Bronchial epithelial cell (primary cell): ENCODE measurements at regions not wholly inside any gene's neighbourhood (a gene's known extent, or its start where the extent isn't known, plus 50 kb on each side); places are given as distances from the start of the nearest gene placed in this dataset.
A peak's percentile ranks its signal among the peaks of the same experiment; 100 is the strongest.

Experiments
- DNase-seq: peaks from one replicate; pipeline ENCODE4 v3.0.0-alpha.2; 2010; ENCODE audit warnings: low read depth
- FAIRE-seq: peaks from 2 replicates; lab custom pipeline; 2011; peaks lifted over from hg19 to GRCh38; lab: Jason Lieb, UNC
- H3K27me3 ChIP-seq: 2 replicates; pipeline ENCODE4 v1.5.1; 2011; ENCODE audit warnings: low read length; ENCODE audit not compliant: control insufficient read depth, insufficient read depth
- H3K36me3 ChIP-seq: 2 replicates; pipeline ENCODE4 v1.5.1; 2011; ENCODE audit warnings: low read length; ENCODE audit not compliant: control insufficient read depth, insufficient read depth
- H3K4me3 ChIP-seq: 2 replicates; pipeline ENCODE4 v1.5.1; 2011; ENCODE audit warnings: mild to moderate bottlenecking, low read depth, low read length, control low read depth
- TF ChIP-seq, protein P1 (sequence below): IDR thresholded peaks from 2 replicates; pipeline ENCODE4 v1.5.1; 2011; ENCODE audit warnings: mild to moderate bottlenecking, moderate library complexity, low read length, control low read depth, inconsistent platforms; ENCODE audit not compliant: insufficient read depth, severe bottlenecking

DNA sequence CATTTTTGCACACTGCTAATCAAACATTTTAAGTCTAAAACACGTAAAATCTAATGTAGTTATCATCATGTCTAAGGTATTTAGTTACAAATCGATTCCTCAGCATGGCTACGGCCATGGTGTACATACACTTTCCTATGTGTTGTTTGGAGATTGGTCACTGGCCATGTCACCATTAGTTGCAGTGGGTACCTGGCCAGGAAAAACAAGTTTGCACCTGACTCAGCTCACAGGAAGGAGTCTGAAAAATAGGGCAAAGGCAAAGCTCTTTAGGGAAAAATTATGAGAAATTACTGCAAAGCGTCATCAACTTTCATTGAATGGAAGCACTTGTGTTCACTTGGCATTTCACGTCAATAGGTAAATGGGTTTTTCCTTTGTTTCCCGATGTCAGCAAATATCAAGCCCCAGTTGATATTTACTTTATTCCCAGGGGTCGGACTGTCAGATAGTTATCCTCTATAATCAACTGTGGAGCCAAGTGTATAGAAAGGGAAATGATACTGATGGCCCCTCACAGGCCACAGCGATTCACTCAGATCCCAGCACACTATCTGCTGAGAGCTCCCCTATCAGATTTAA lies 626.0 kb upstream of the ADAMTS16 start:
- Histone ChIP-seq H3K36me3 (no peaks in the 10 kb centered on the region), H3K27me3 (no peaks in the 10 kb centered on the region), H3K4me3 (no peak overlapping the region)
- DNase-seq (peak; percentile 69), FAIRE-seq (no peak)
- TF ChIP-seq, protein P1, sequence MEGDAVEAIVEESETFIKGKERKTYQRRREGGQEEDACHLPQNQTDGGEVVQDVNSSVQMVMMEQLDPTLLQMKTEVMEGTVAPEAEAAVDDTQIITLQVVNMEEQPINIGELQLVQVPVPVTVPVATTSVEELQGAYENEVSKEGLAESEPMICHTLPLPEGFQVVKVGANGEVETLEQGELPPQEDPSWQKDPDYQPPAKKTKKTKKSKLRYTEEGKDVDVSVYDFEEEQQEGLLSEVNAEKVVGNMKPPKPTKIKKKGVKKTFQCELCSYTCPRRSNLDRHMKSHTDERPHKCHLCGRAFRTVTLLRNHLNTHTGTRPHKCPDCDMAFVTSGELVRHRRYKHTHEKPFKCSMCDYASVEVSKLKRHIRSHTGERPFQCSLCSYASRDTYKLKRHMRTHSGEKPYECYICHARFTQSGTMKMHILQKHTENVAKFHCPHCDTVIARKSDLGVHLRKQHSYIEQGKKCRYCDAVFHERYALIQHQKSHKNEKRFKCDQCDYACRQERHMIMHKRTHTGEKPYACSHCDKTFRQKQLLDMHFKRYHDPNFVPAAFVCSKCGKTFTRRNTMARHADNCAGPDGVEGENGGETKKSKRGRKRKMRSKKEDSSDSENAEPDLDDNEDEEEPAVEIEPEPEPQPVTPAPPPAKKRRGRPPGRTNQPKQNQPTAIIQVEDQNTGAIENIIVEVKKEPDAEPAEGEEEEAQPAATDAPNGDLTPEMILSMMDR = no peak

DNA sequence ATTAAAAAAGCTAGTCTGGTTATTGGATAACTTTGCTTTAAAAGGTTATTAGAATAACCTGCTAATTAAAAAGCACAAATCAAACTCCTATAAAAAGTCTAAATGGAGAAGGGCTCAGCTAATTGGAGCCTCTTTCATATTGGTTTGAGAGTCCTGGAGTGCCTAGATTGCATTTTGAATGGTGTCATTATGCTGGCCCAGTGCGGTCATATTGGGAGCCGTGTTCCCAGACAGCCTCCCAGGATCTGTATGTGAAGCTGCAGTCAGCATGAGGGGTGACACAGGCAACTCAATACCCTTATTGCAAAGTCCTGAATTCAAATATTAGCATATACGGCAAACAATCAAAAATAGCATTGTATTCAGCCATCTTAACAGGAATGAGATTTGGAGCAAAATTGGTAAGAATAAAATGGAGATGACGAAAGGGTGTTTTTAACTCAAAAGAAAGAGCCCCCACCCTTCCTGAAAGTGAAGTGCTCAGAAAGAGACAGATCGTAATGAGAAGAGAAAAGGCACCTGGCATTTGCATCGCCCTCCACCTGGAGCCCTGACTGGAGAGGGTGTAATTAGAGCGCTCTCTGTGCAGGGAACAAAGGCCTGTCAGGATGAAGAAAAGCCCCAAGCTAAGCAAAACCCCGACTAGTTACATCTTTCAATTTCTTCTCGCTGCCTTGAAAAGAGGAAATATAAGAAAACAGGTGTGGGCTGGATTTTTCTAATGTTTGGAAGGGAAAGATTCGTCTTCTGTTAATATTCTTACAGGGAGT lies 621.0 kb upstream of the ADAMTS16 start:
- TF ChIP-seq, protein P1 = no peak
- H3K36me3 ChIP-seq = no peaks in the 10 kb centered on the region
- H3K4me3 ChIP-seq = no peak overlapping the region
- no peak for DNase-seq
- no peaks in the 10 kb centered on the region for H3K27me3 ChIP-seq
- FAIRE-seq = no peak

DNA sequence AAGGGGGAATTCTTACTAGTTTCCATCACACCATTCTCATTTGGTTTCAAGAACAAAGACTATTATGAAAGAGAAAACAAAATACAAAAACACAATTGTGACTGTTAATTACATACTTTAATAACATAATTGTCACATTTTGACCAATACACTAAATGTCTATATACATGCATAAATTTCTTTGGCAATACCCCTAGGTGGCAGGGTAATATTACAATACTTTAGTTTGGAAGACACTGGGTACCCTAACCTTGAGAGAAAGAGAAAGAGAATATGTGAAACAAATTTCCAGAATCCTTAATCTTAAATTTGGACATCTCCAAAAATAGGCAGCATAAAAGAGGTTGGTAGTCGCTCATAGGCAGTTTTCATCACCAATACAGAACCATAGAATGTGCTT lies 619.6 kb upstream of the ADAMTS16 start:
- FAIRE-seq = no peak
- H3K27me3 ChIP-seq = no peaks in the 10 kb centered on the region
- DNase-seq = no peak
- H3K36me3 ChIP-seq = no peaks in the 10 kb centered on the region
- no peak overlapping the region for H3K4me3 ChIP-seq
- TF ChIP-seq, protein P1 = no peak

DNA sequence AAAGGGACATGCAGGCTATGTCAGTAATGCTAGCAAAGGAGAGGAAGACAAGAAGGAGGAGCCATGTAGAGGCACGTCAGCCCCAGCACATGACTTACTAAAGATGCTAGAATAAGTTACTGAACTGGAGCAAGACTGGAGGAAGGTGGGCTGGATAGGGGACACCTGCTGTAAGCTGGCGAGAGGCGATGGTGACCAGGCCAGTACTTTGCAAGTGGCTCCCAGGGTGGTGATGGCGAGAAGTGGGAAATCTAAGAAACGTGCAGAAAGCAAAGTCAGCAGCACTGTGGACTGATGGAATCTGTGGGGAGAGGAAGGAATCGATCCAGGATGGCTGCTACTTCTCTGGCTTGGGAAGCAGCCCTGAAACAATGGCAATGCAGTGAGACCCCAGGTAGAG lies 617.1 kb upstream of the ADAMTS16 start:
- H3K4me3 ChIP-seq = no peak overlapping the region
- FAIRE-seq (peak; percentile 55), DNase-seq (no peak)
- no peaks in the 10 kb centered on the region for H3K27me3 ChIP-seq
- TF ChIP-seq, protein P1 = no peak
- H3K36me3 ChIP-seq = no peaks in the 10 kb centered on the region

DNA sequence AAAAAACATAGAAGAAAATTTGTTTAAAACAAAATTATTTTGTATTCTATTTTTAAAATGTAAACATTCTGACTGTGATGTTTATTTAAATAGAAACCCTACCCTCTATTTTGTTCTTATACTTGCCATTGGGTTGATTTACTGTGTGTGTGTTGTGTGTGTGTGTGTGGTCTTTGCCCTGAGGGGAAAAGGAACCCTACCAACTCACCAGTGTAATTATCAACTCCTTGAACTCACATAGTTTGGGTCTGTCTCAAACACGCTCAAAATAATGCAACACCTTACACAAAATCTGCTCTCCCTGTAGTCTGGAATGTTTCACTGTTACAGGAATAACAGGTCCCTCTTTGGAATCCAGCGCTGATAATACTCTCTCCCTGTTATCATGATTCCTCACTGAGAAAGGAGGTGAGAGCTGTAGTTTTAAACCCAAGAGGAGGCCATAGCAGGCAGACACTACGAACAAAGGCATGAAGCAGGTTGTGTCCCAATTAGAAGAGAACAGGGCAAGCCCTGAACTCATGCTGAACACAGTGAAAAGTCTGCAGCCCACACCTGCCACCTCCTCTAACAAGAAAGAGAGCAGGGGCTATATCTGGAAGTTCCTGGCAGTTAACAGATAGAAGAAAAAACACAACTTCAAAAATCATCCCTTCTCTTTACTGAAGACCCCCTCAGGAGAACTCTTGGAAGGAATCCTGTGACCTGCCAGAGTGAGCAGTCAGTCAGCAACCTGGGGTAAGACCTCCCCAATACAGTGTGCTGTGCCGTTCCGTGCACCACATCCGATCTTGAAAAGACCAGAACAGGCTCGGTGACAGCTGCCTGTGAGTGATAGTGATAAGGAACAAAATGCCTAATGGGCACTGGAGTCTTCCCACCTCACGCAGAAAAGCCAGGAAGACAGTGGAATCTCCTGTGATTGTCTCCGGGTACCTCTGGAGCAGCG lies 608.1 kb upstream of the ADAMTS16 start:
- no peak overlapping the region for H3K4me3 ChIP-seq
- FAIRE-seq = no peak
- no peaks in the 10 kb centered on the region for H3K36me3 ChIP-seq
- no peaks in the 10 kb centered on the region for H3K27me3 ChIP-seq
- TF ChIP-seq, protein P1 = no peak
- DNase-seq = no peak
